SH-SY5Y (cell line): ENCODE measurements at regions not wholly inside any gene's neighbourhood (a gene's known extent, or its start where the extent isn't known, plus 50 kb on each side); places are given as distances from the start of the nearest gene placed in this dataset.

Source experiments
- GATA2 ChIP-seq: IDR thresholded peaks from 2 replicates; pipeline ENCODE4 v1.6.1; 2011; ENCODE audit warnings: mild to moderate bottlenecking, low read depth, low read length
- GATA3 ChIP-seq: IDR thresholded peaks from 2 replicates; pipeline ENCODE4 v1.6.1; 2011; ENCODE audit warnings: low read depth, mild to moderate bottlenecking, low read length, moderate library complexity

GRCh38 chr2:185245216-185245615, 493.4 kb upstream of the FSIP2 start:
- TF ChIP-seq GATA2 (no peak), GATA3 (no peak)
